ENCODE measurements at regions not wholly inside any gene's neighbourhood (a gene's known extent, or its start where the extent isn't known, plus 50 kb on each side); places are given as distances from the start of the nearest gene placed in this dataset.

DNA sequence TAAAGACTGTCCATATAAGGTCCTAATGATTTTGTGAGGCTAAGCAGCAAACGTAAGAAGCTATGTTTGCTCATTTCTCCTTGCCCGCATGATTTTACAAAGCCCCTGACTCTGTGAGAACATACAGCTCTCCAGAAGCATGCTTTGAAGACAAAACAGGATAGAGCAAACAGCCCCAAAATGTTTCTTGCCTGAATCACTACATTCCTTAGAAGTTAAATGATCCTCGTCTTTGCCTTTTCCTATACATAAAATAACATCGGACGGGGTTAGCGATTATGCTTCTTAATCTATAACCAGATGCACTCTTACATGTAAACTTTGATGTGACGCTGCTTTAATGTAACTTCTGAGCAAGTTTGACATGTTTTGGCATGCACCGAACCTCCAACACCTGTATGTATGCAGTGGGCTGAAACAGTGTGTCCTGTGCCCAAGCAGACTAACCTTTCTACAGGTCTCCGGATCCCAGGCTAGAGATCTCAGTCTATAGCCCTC lies 353.7 kb downstream of the CETN3 start:
- POLR2A ChIA-PET (ENCODE audit: unreplicated experiment): no interaction called here
- no peak for ATAC-seq (ENCODE audit: low read depth)
- no peak overlapping the region for H3K4me3 ChIP-seq (ENCODE audit: insufficient read depth, low read depth, low read length)

More for the DNA sequence above, 353.7 kb downstream of the CETN3 start:
- no peaks in the 10 kb centered on the region for H3K36me3 ChIP-seq (ENCODE audit: control insufficient read depth, insufficient read depth, low read length)
- no peaks in the 10 kb centered on the region for H3K9me1 ChIP-seq (ENCODE audit: insufficient read depth, low read length)
- H3K4me1 ChIP-seq (ENCODE audit: control insufficient read depth, insufficient read depth, low read length): no peaks in the 10 kb centered on the region
- TF ChIP-seq MAFK (IDR thresholded peaks at IDR 0.05; ENCODE audit: low read depth, low read length) (no peak), MAZ (IDR thresholded peaks at IDR 0.05; ENCODE audit: borderline replicate concordance, low read depth, low read length) (no peak), RCOR1 (IDR thresholded peaks at IDR 0.05; ENCODE audit: insufficient replicate concordance, low read length) (no peak), MXI1 (IDR thresholded peaks at IDR 0.05; ENCODE audit: borderline replicate concordance, low read depth, low read length) (no peak)
- in situ Hi-C loops (cut with MboI; ENCODE audit: low sequenced_read_pairs): no loop called here
- no TSS peak for BruUV-seq (replicated peaks)
- H4K91ac ChIP-seq (ENCODE audit: insufficient read depth, low read depth, low read length): no peak overlapping the region
- dilution Hi-C loops (cut with HindIII; ENCODE audit: low sequenced_read_pairs, unreplicated experiment): no loop called here
- no peak overlapping the region for H2BK15ac ChIP-seq (ENCODE audit: low read depth, low read length)
- no peak overlapping the region for H4K8ac ChIP-seq (ENCODE audit: low read depth in 2 of 2, low read length in 2 of 2)
- no peak overlapping the region for H2BK5ac ChIP-seq (ENCODE audit: low read depth, low read length, poor library complexity, severe bottlenecking)
- H3K9me3 ChIP-seq (ENCODE audit: control insufficient read depth, insufficient read depth, low read length): peaks cover 6% of the 10 kb centered on the region
- H4K20me1 ChIP-seq (ENCODE audit: insufficient read depth, low read length): no peaks in the 10 kb centered on the region
- peak; percentile 21 for DNase-seq
- H3K4ac ChIP-seq (ENCODE audit: low read depth, low read length): no peak overlapping the region
- no peak overlapping the region for H2AFZ ChIP-seq (replicated peaks; ENCODE audit: low read length, poor library complexity)
- no peak overlapping the region for H2BK120ac ChIP-seq (ENCODE audit: low read depth, low read length)
- no peak overlapping the region for H2AK5ac ChIP-seq (ENCODE audit: low read depth, low read length)
- no peak overlapping the region for H4K5ac ChIP-seq (ENCODE audit: low read depth, low read length)
- no peak overlapping the region for H3K23ac ChIP-seq (ENCODE audit: low read depth, low read length)
- no peak overlapping the region; the same call in 1 of the 2 replicates for H3K4me2 ChIP-seq (ENCODE audit: low read depth, low read length)
- intact Hi-C loops (cut with micrococcal nuclease): no loop called here
- H3K18ac ChIP-seq (ENCODE audit: low read depth, low read length): no peak overlapping the region
- no peaks in the 10 kb centered on the region for H3K27me3 ChIP-seq (ENCODE audit: control insufficient read depth, insufficient read depth, low read length)
- H3K27ac ChIP-seq (ENCODE audit: insufficient read depth, low read length): no peak overlapping the region
- no peak overlapping the region for H3K9ac ChIP-seq (ENCODE audit: low read depth, low read length)
- H3K14ac ChIP-seq (replicated peaks; ENCODE audit: low read depth, low read length): no peak overlapping the region
- H3K79me1 ChIP-seq (ENCODE audit: low read depth in 1 of 2, low read length in 2 of 2): no peaks in the 10 kb centered on the region
- H2BK20ac ChIP-seq (ENCODE audit: low read depth, low read length): no peak overlapping the region
- WGBS, 2 experiments (ENCODE audit: extremely low coverage in 2 of 2, insufficient read length in 1 of 2): no CpG with 5 or more reads among the region's 9 CpGs
- H2AK9ac ChIP-seq (replicated peaks; ENCODE audit: low read depth, low read length, poor library complexity): no peak overlapping the region
- H3K56ac ChIP-seq (ENCODE audit: extremely low read depth, insufficient read depth, low read length): no peak overlapping the region
- CTCF ChIA-PET: no interaction called here
